ENCODE measurements at regions not wholly inside any gene's neighbourhood (a gene's known extent, or its start where the extent isn't known, plus 50 kb on each side); places are given as distances from the start of the nearest gene placed in this dataset.

DNA sequence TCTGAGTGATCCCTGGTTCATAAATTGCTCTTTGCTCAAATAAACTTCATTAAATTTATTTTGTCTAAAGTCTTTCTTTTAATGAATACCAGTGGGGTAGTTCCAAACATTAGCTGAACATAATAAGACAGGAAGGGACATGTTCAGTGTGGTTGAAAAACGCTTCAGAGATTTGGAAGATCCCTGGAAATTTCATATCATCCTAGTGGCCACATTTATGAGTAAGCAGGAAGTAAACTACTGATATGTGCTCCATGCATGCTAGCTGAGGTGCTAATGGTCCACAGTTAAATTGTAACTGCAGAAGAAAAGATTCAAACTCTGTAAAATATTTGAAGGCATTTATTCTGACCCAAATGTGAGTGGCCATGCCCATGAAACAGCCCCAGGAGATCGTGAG lies 1328.7 kb downstream of the ADGRL3 start (continued):
- TF ChIP-seq SRSF9 (IDR thresholded peaks at IDR 0.05; ENCODE audit: borderline replicate concordance, insufficient read depth, low read depth, low read length, poor library complexity, severe bottlenecking): no peak
- TF ChIP-seq HDAC6 (IDR thresholded peaks at IDR 0.05; ENCODE audit: low read depth, low read length): no peak
- TF ChIP-seq KLF16 (CRISPR knock-in tag; IDR thresholded peaks at IDR 0.05): no peak
- no peak for TF ChIP-seq TEAD2 (CRISPR knock-in tag; IDR thresholded peaks at IDR 0.05)
- TF ChIP-seq TP53 (CRISPR knock-in tag; conservative IDR thresholded peaks at IDR 0.05): no peak
- no peak for TF ChIP-seq NFIC (IDR thresholded peaks at IDR 0.05; ENCODE audit: low read length)

GRCh38 chr4:62526671-62527070 lies 1326.5 kb downstream of the ADGRL3 start:
- CTCF ChIA-PET (ENCODE audit: low intra/inter-chr PET ratio, low total read pairs): no interaction called here
- WGBS (ENCODE audit: low lambda C conversion rate): 21% methylated on average over 8 of the region's 12 CpGs
- Histone ChIP-seq H3K4me3 (replicated peaks in 1 of 3; ENCODE audit: insufficient read depth in 1 of 3, low read depth in 2 of 3, low read length in 3 of 3) (no peak overlapping the region), H4K20me1 (ENCODE audit: insufficient read depth, low read length) (no peaks in the 10 kb centered on the region), H2AFZ (ENCODE audit: low read length) (no peak overlapping the region), H3K4me2 (ENCODE audit: low read depth, low read length) (no peak overlapping the region), H3K9me3 (ENCODE audit: low read length) (peaks cover 34% of the 10 kb centered on the region), H3K79me2 (ENCODE audit: insufficient read depth, low read length) (no peaks in the 10 kb centered on the region), H3K27me3 (ENCODE audit: control insufficient read depth in 1 of 2, insufficient read depth in 2 of 2, low read length in 2 of 2) (no peaks in the 10 kb centered on the region), H3K27ac (ENCODE audit: extremely low read length, insufficient read depth, low read length) (no peak overlapping the region), H3K36me3 (replicated peaks in 1 of 2; ENCODE audit: control insufficient read depth in 1 of 2, insufficient read depth in 2 of 2, low read length in 2 of 2) (no peaks in the 10 kb centered on the region), H3K9ac (ENCODE audit: insufficient read depth, low read depth, low read length) (no peak overlapping the region), H3K4me1 (ENCODE audit: insufficient read depth, low read length) (no peaks in the 10 kb centered on the region)
- no peak for FAIRE-seq
- no peak for ATAC-seq
- BruUV-seq (replicated peaks): no TSS peak
- no peak for DNase-seq (ENCODE audit: low spot score)
- intact Hi-C loops (cut with micrococcal nuclease; ENCODE audit: unreplicated experiment) (no loop called here), in situ Hi-C loops (cut with HindIII; ENCODE audit: extremely low pct_ligation_motif_present, low pct_unique_long_range_greater_than_20kb) (no loop called here)
- POLR2A ChIA-PET: no interaction called here
- TF ChIP-seq MEIS1 (CRISPR knock-in tag; IDR thresholded peaks at IDR 0.05; ENCODE audit: borderline replicate concordance) (no peak), ARNTL (CRISPR knock-in tag; IDR thresholded peaks at IDR 0.05) (no peak), KAT2B (IDR thresholded peaks at IDR 0.05; ENCODE audit: borderline replicate concordance, low read depth, low read length) (no peak), CSRNP1 (CRISPR knock-in tag; IDR thresholded peaks at IDR 0.05) (no peak), KMT2B (CRISPR knock-in tag; IDR thresholded peaks at IDR 0.05) (no peak), ZFY (CRISPR knock-in tag; IDR thresholded peaks at IDR 0.05) (no peak), PREB (CRISPR knock-in tag; IDR thresholded peaks at IDR 0.05) (no peak), HOXD1 (CRISPR knock-in tag; IDR thresholded peaks at IDR 0.05) (no peak), ATF2 (CRISPR knock-in tag; IDR thresholded peaks at IDR 0.05) (no peak), IKZF5 (CRISPR knock-in tag; IDR thresholded peaks at IDR 0.05) (no peak), RARA (CRISPR knock-in tag; IDR thresholded peaks at IDR 0.05) (no peak), TCF7 (IDR thresholded peaks at IDR 0.05; ENCODE audit: low read depth) (no peak), XRCC5 (optimal IDR thresholded peaks at IDR 0.05; ENCODE audit: low read length) (no peak), NCOA1 (CRISPR knock-in tag; IDR thresholded peaks at IDR 0.05) (no peak)

Data from HepG2 (cell line).